MM.1S (cell line): ENCODE measurements at regions not wholly inside any gene's neighbourhood (a gene's known extent, or its start where the extent isn't known, plus 50 kb on each side); places are given as distances from the start of the nearest gene placed in this dataset.

ENCODE experiments used
- CTCF ChIP-seq: fragments of 300-600 bp; sonication (generic); IDR thresholded peaks from 2 replicates; pipeline ENCODE4 v1.5.1; 2016; ENCODE audit warnings: antibody characterized with exemption, low read length, mixed read lengths
- EZH2phosphoT487 ChIP-seq: fragments of 300-600 bp; sonication (generic); IDR thresholded peaks from 2 replicates; pipeline ENCODE4 v1.6.1; 2018; ENCODE audit warnings: antibody characterized with exemption, low read length

DNA sequence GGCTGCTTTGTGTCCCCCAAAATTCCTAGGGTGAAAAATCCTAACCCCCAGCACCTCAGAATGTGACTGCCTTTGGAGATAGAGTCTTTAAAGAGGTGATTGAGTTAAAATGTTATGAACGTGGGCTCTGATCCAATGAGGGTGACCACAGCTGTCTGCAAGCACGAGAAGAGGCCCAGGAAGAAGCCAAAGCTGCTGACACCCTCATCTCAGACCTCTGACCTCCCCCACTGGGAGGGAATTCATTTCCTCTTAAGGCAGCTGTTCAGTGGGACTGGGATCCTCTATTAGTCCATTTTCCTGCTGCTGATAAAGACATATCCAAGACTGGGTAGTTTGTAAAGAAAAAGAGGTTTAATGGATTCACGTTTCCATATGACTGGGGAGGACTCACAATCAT is 544.4 kb downstream of the DCDC2C start:
- TF ChIP-seq CTCF (no peak), EZH2phosphoT487 (no peak)
